ENCODE measurements at regions not wholly inside any gene's neighbourhood (a gene's known extent, or its start where the extent isn't known, plus 50 kb on each side); places are given as distances from the start of the nearest gene placed in this dataset.

DNA sequence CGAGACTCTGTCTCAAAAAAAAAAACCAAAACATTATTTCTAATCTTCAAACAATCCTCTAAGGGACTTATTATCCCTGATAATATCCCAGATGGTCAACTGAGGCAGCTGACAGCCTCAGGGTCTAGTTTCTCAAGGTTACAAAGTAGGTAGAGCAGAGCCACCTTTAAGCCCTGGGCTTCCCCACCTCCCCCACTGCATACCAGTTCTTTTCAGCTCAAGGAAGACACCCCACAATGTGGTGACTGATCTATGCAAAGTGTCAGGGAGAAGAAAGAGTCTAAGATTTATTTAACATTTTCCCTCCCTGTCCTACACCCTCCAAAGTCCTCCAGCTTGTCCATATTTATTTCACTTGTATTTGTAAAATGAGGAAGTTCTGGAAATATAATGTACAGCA is 60.5 kb upstream of the VGLL2 start:
- H3K4me1 ChIP-seq (replicated peaks in 1 of 2; ENCODE audit: control insufficient read depth in 2 of 2, insufficient read depth in 2 of 2, low read length in 2 of 2) = no peaks in the 10 kb centered on the region
- no peaks in the 10 kb centered on the region for H3K36me3 ChIP-seq (ENCODE audit: control insufficient read depth, insufficient read depth, low read length)
- H3K79me2 ChIP-seq (ENCODE audit: control insufficient read depth, insufficient read depth, low read length) = no peaks in the 10 kb centered on the region
- no peak overlapping the region for H3K4me2 ChIP-seq (ENCODE audit: insufficient read depth, low read length)
- no TSS peak for BruUV-seq (replicated peaks)
- CTCF ChIA-PET (ENCODE audit: low intra/inter-chr PET ratio) = no interaction called here
- H3K27ac ChIP-seq (ENCODE audit: extremely low read depth, low read depth, low read length) = no peak overlapping the region
- no peaks in the 10 kb centered on the region for H4K20me1 ChIP-seq (replicated peaks; ENCODE audit: control insufficient read depth, insufficient read depth, low read length)
- DNase-seq (ENCODE audit: extremely low read depth in 1 of 4, low spot score in 3 of 4) (no peak), ATAC-seq (no peak), FAIRE-seq (no peak)
- H3K9me1 ChIP-seq (ENCODE audit: control insufficient read depth, insufficient read depth, low read length) = no peaks in the 10 kb centered on the region
- no peaks in the 10 kb centered on the region for H3K27me3 ChIP-seq (ENCODE audit: control insufficient read depth in 2 of 2, insufficient read depth in 2 of 2, low read length in 2 of 2)
- POLR2A ChIA-PET = no interaction called here
- TF ChIP-seq ZBTB8A (IDR thresholded peaks at IDR 0.05; ENCODE audit: partially characterized antibody) (no peak), ZSCAN32 (CRISPR knock-in tag; IDR thresholded peaks at IDR 0.05) (no peak), RAD51 (IDR thresholded peaks at IDR 0.05; ENCODE audit: borderline replicate concordance, low read depth) (no peak), ZNF695 (CRISPR knock-in tag; IDR thresholded peaks at IDR 0.05) (no peak), SNRNP70 (optimal IDR thresholded peaks at IDR 0.05; ENCODE audit: low read depth, low read length) (no peak), PCBP1 (IDR thresholded peaks at IDR 0.05; ENCODE audit: low read depth, low read length, poor library complexity, severe bottlenecking) (no peak), BRF1 (IDR thresholded peaks at IDR 0.05; ENCODE audit: borderline replicate concordance, extremely low read depth, insufficient read length) (no peak), SIN3A (IDR thresholded peaks at IDR 0.05; ENCODE audit: borderline replicate concordance in 2 of 2, control insufficient read depth in 1 of 2, low read depth in 2 of 2, low read length in 2 of 2) (no peak), ZEB2 (IDR thresholded peaks at IDR 0.05) (no peak), CBX2 (IDR thresholded peaks at IDR 0.05; ENCODE audit: insufficient read depth, low read length, poor library complexity, severe bottlenecking) (no peak), DIDO1 (tag; IDR thresholded peaks at IDR 0.05; ENCODE audit: low read depth) (no peak), CTBP1 (IDR thresholded peaks at IDR 0.05; ENCODE audit: borderline replicate concordance) (no peak)
- TF ChIP-seq, protein P1, sequence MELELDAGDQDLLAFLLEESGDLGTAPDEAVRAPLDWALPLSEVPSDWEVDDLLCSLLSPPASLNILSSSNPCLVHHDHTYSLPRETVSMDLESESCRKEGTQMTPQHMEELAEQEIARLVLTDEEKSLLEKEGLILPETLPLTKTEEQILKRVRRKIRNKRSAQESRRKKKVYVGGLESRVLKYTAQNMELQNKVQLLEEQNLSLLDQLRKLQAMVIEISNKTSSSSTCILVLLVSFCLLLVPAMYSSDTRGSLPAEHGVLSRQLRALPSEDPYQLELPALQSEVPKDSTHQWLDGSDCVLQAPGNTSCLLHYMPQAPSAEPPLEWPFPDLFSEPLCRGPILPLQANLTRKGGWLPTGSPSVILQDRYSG (tag; conservative IDR thresholded peaks at IDR 0.05; ENCODE audit: low read depth) = no peak
- TF ChIP-seq, protein P2, sequence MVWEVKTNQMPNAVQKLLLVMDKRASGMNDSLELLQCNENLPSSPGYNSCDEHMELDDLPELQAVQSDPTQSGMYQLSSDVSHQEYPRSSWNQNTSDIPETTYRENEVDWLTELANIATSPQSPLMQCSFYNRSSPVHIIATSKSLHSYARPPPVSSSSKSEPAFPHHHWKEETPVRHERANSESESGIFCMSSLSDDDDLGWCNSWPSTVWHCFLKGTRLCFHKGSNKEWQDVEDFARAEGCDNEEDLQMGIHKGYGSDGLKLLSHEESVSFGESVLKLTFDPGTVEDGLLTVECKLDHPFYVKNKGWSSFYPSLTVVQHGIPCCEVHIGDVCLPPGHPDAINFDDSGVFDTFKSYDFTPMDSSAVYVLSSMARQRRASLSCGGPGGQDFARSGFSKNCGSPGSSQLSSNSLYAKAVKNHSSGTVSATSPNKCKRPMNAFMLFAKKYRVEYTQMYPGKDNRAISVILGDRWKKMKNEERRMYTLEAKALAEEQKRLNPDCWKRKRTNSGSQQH (CRISPR knock-in tag; IDR thresholded peaks at IDR 0.05) = no peak
- TF ChIP-seq, protein P3, sequence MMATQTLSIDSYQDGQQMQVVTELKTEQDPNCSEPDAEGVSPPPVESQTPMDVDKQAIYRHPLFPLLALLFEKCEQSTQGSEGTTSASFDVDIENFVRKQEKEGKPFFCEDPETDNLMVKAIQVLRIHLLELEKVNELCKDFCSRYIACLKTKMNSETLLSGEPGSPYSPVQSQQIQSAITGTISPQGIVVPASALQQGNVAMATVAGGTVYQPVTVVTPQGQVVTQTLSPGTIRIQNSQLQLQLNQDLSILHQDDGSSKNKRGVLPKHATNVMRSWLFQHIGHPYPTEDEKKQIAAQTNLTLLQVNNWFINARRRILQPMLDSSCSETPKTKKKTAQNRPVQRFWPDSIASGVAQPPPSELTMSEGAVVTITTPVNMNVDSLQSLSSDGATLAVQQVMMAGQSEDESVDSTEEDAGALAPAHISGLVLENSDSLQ (IDR thresholded peaks at IDR 0.05) = no peak
- TF ChIP-seq, protein P4, sequence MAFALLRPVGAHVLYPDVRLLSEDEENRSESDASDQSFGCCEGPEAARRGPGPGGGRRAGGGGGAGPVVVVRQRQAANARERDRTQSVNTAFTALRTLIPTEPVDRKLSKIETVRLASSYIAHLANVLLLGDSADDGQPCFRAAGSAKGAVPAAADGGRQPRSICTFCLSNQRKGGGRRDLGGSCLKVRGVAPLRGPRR (CRISPR knock-in tag; IDR thresholded peaks at IDR 0.05) = no peak
- TF ChIP-seq, protein P5, sequence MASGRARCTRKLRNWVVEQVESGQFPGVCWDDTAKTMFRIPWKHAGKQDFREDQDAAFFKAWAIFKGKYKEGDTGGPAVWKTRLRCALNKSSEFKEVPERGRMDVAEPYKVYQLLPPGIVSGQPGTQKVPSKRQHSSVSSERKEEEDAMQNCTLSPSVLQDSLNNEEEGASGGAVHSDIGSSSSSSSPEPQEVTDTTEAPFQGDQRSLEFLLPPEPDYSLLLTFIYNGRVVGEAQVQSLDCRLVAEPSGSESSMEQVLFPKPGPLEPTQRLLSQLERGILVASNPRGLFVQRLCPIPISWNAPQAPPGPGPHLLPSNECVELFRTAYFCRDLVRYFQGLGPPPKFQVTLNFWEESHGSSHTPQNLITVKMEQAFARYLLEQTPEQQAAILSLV (tag; IDR thresholded peaks at IDR 0.05) = no peak
- H2AFZ ChIP-seq (ENCODE audit: low read depth, low read length) = no peak overlapping the region
- H3K9ac ChIP-seq (ENCODE audit: insufficient read depth in 1 of 2, low read depth in 2 of 2, low read length in 2 of 2) = no peak overlapping the region
- in situ Hi-C loops (cut with MboI) (no loop called here), intact Hi-C loops (cut with micrococcal nuclease) (no loop called here)
- H3K9me3 ChIP-seq (replicated peaks; ENCODE audit: control insufficient read depth, insufficient read depth, low read depth, low read length) = no peaks in the 10 kb centered on the region
- WGBS (ENCODE audit: insufficient coverage, low coverage, missing lambda C conversion rate) = 0% methylated on average over 1 of the region's 1 CpG
- no peak overlapping the region for H3K4me3 ChIP-seq
